Fibroblast of the aortic adventitia (primary cell): ENCODE measurements at regions not wholly inside any gene's neighbourhood (a gene's known extent, or its start where the extent isn't known, plus 50 kb on each side); places are given as distances from the start of the nearest gene placed in this dataset.
A peak's percentile ranks its signal among the peaks of the same experiment; 100 is the strongest.

Source experiments
- DNase-seq: peaks from one replicate; pipeline ENCODE4 v3.0.0-alpha.2; 2010; ENCODE audit warnings: low read depth
- H3K4me3 ChIP-seq: 2 replicates; pipeline ENCODE4 v1.5.1; 2011; ENCODE audit warnings: low read depth, mild to moderate bottlenecking, control low read depth, low read length, moderate library complexity
- CTCF ChIP-seq: IDR thresholded peaks from 2 replicates; pipeline ENCODE4 v1.5.1; 2011; ENCODE audit warnings: mild to moderate bottlenecking, low read length, control low read depth, inconsistent platforms; ENCODE audit not compliant: insufficient read depth

GRCh38 chr16:73226675-73227074 is 178.7 kb upstream of the ZFHX3 start:
- no peak for TF ChIP-seq CTCF
- H3K4me3 ChIP-seq = no peak overlapping the region
- DNase-seq = no peak

GRCh38 chr16:73225983-73226382 is 178.1 kb upstream of the ZFHX3 start:
- no peak for DNase-seq
- H3K4me3 ChIP-seq = no peak overlapping the region
- no peak for TF ChIP-seq CTCF

DNA sequence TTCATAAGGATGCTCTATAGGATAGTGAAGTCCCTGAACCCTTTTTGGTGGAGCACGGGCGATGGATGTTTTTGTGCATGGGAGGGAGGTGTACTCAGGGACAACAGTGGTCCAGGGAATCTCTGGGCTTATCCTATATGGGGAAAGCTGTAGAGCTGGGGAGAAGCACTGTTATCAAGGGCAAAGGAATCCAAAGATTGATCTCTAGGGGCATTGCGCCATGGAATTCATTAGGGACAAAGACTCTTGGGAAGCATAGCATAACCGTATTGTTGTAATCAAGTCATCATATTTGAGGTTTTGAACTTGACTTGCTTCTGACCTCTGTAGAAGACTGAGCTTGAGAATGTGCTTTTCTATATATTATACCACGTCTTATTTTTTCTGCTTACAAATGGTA is 172.9 kb upstream of the ZFHX3 start:
- no peak for TF ChIP-seq CTCF
- DNase-seq = no peak
- no peak overlapping the region for H3K4me3 ChIP-seq

GRCh38 chr16:73219176-73219575 is 171.2 kb upstream of the ZFHX3 start:
- no peak for DNase-seq
- H3K4me3 ChIP-seq = no peak overlapping the region
- peak; percentile 37 for TF ChIP-seq CTCF

DNA sequence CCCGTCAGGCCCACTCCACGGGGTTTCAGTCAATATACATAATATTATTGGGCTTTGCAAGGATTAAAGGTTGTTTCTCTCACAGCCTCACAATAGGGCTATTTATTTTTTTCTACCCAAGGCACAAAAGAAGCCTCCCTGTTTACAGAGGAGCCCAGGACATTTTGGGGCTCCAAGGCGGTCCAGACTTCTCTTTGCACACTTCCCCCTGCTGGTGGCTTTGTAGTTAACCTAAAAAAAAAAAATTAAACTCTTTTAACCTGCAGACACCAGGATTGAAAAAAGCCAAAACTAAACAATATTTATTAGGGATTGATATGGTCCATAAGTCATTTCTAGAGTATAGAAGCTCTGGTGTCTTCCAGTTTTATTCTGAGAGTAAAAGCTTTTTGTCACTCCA is 169.7 kb upstream of the ZFHX3 start:
- no peak for DNase-seq
- no peak for TF ChIP-seq CTCF

DNA sequence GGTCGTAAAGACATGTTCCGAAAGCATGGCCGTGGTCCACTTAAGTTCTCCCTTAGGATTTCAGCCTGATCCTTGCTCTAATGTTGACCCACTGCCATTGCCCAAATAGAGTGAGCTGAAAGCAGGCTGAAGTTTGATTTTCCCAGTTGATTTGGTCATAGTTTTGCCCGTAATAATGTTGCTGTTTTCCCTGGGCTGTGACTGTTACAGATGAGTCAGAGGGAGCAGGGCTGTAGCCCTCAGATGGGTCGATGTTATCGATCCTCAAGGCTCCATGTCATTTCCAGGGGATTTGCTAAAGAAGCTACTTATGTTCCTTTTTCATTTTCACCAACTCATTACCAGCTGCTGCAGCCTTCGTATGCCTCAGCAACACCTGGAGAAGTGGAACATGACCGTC is 169.0 kb upstream of the ZFHX3 start:
- H3K4me3 ChIP-seq = no peak overlapping the region
- no peak for DNase-seq
- no peak for TF ChIP-seq CTCF

More for the DNA sequence above, 169.7 kb upstream of the ZFHX3 start:
- H3K4me3 ChIP-seq = no peak overlapping the region

GRCh38 chr16:73215678-73216377 is 167.9 kb upstream of the ZFHX3 start:
- no peak overlapping the region for H3K4me3 ChIP-seq
- TF ChIP-seq CTCF = no peak
- DNase-seq = no peak
